ENCODE measurements at regions not wholly inside any gene's neighbourhood (a gene's known extent, or its start where the extent isn't known, plus 50 kb on each side); places are given as distances from the start of the nearest gene placed in this dataset.

DNA sequence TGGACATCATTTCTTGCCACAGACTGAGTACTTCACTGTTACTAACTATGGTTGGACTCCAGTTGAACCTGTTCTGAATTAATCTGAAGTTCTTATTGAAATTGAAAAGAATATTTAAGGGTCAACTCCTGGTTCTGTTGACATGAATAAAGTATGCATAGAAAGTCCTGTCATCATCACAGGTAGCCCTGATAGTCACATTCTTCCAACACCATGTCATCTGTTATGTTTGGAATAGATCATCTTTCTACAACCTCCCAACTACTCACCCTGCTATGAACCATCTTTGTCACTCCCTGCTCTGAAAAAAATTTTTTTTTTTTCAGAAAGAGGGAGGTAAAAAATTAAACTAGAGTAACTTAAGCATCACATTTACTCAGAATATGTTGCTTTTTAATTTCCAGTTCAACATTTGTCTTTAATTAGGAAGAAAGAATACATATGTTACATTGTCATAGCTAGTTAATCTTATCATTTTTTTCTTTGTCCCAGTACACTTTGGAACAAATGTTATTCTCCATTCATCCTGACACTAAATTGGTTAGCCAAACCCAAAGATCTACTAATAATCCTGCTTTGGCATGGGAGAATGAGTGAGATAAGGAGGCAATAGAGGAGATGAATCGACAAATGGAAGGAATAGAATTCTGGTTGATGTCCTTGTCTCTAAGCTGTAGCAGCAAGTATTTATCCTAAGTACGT, 775.1 kb upstream of the NRSN1 start:
- TF ChIP-seq, protein P1, sequence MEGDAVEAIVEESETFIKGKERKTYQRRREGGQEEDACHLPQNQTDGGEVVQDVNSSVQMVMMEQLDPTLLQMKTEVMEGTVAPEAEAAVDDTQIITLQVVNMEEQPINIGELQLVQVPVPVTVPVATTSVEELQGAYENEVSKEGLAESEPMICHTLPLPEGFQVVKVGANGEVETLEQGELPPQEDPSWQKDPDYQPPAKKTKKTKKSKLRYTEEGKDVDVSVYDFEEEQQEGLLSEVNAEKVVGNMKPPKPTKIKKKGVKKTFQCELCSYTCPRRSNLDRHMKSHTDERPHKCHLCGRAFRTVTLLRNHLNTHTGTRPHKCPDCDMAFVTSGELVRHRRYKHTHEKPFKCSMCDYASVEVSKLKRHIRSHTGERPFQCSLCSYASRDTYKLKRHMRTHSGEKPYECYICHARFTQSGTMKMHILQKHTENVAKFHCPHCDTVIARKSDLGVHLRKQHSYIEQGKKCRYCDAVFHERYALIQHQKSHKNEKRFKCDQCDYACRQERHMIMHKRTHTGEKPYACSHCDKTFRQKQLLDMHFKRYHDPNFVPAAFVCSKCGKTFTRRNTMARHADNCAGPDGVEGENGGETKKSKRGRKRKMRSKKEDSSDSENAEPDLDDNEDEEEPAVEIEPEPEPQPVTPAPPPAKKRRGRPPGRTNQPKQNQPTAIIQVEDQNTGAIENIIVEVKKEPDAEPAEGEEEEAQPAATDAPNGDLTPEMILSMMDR (IDR thresholded peaks at IDR 0.05; ENCODE audit: low read length, missing control alignments): no peak
- no peak for DNase-seq (ENCODE audit: low read depth)
- no peak overlapping the region for H3K4me3 ChIP-seq (replicated peaks; ENCODE audit: low read depth, low read length)

DNA sequence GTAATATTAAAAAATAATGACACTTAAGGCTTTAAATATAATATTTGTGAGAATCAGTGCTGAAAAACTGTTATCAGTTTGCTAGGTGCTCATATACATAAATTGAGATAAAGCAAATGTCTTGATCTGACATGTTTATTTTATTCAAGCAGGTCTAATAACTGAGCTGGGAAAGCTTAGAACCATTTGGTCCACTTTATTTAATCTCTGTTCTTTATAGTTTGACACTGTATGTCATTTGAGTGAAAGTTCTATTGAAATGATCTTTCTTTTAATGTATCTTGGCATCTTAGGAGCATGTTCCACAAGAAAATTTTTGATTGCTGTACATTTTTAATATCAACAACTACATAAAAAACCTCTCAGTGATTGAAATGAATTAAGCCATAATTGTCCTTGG, 772.0 kb upstream of the NRSN1 start:
- TF ChIP-seq, protein P1 (IDR thresholded peaks at IDR 0.05; ENCODE audit: low read length, missing control alignments): no peak

DNA sequence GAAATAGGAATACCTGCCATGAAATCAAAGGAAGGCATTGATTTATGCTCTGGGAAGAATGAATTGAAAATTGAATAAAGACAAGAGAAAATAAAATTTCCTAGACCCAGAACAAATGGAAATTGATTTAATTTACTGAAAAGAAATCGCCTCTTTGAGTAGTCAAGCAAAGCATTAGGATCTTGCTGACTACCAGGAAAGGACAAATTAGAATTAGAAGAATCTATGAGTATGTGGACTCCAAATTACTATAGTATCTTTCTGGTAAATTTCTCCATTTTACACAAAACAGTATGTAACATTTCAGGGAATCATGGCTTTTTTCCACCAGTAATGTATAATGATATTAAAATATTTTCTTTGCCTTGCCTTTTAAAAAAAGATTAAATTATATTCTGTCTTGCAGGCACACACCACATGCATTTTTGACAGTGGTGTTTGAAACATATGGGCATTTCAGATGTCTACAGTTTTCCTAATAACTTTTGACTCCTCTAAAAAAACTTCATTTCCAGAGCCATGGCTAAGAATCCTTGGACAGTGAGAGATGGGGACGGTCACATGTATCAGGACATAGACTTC, 768.7 kb upstream of the NRSN1 start:
- H3K4me3 ChIP-seq (replicated peaks; ENCODE audit: low read depth, low read length): no peak overlapping the region
- no peak for DNase-seq (ENCODE audit: low read depth)
- TF ChIP-seq, protein P1 (IDR thresholded peaks at IDR 0.05; ENCODE audit: low read length, missing control alignments): no peak

More for the DNA sequence above, 772.0 kb upstream of the NRSN1 start:
- no peak overlapping the region for H3K4me3 ChIP-seq (replicated peaks; ENCODE audit: low read depth, low read length)
- no peak for DNase-seq (ENCODE audit: low read depth)

DNA sequence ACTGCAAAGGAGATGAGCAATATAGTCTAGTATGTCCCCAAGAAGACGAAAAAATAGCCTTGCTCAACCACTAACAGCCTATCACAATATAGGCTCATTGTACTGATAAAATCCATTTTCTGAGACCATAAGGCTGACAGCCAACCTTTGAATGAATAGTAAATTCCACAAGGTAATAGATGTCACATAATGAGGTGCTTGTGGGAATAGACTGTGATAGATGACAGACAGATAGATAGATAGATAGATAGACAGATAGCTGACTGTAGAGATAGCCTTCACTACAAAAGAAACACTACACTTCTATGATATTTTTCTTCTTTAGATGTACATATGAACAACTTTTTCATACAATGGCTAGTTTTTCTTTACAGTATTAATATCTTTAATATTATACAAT, 760.3 kb upstream of the NRSN1 start:
- TF ChIP-seq, protein P1 (IDR thresholded peaks at IDR 0.05; ENCODE audit: low read length, missing control alignments): no peak
- DNase-seq (ENCODE audit: low read depth): peak; percentile 1
- no peak overlapping the region for H3K4me3 ChIP-seq (replicated peaks; ENCODE audit: low read depth, low read length)

DNA sequence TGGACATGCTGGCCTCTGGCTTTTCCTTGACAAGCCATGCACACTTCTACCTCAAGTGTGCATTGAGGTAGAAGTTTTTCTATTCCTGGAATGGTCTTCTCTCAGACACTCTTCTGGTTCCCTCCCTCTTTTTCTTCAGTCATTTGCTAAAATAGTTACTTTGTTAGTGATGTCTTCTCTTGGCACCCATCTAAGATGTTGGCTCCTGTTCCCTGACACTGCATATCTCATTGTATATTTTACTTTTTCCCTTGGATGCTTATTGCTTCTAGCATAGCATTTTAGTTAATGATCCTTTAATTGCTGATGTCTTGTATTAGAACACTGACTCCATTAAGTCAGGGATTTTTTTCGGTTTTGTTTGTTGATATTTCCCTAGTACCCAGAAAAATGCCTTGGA, 758.7 kb upstream of the NRSN1 start:
- TF ChIP-seq, protein P1 (IDR thresholded peaks at IDR 0.05; ENCODE audit: low read length, missing control alignments): no peak
- DNase-seq (ENCODE audit: low read depth): no peak
- H3K4me3 ChIP-seq (replicated peaks; ENCODE audit: low read depth, low read length): no peak overlapping the region

DNA sequence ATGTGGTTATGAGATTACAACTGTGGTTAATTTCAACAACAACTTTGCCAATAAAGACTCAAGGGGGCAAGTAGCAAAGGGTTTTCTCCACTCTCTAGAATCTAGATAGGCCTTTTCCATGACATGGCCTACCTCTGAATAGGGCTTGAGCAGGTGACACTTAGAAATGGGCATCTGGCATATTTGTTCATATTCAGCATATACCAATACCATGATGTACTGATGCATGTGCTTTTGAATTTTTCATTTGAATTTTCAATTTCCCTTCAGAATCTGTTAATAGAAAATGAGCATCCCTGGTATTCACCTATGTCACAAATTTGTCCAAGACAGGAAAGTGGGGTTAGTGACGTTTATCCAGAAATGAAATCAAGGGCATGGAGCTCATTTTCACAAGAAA, 757.5 kb upstream of the NRSN1 start:
- no peak for DNase-seq (ENCODE audit: low read depth)
- no peak overlapping the region for H3K4me3 ChIP-seq (replicated peaks; ENCODE audit: low read depth, low read length)
- TF ChIP-seq, protein P1 (IDR thresholded peaks at IDR 0.05; ENCODE audit: low read length, missing control alignments): no peak

DNA sequence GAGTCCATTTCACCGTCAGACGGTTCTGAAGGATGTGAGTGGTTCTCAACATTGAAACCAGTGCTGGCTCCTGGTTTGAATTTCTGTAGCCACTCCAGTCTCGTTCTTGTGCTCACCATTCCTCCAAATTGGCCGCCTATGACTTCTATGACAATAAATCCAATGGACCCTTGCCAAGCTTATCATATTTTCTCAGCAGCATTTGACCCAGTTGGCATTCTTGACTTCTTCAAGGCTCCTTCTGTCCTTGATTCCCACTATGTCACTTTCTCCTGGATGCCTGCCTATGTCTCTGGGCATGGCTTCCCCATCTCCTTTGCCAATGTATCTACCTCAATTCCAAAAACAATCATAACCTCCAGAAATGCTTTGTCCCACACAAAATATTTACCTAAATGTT, 756.0 kb upstream of the NRSN1 start:
- no peak overlapping the region for H3K4me3 ChIP-seq (replicated peaks; ENCODE audit: low read depth, low read length)
- DNase-seq (ENCODE audit: low read depth): no peak
- TF ChIP-seq, protein P1 (IDR thresholded peaks at IDR 0.05; ENCODE audit: low read length, missing control alignments): no peak

Measured in fibroblast of pulmonary artery (primary cell).